Chondrocyte (in vitro differentiated cells): ENCODE measurements at regions not wholly inside any gene's neighbourhood (a gene's known extent, or its start where the extent isn't known, plus 50 kb on each side); places are given as distances from the start of the nearest gene placed in this dataset.

Experiments
- DNase-seq: peaks from one replicate; pipeline ENCODE4 v3.0.0; 2021; ENCODE audit warnings: mixed read lengths, low spot score
- H3K27ac Mint-ChIP-seq: one replicate; pipeline ENCODE4 v1.8.0; 2021; ENCODE audit warnings: mild to moderate bottlenecking, moderate library complexity, mixed read lengths; ENCODE audit not compliant: unreplicated experiment
- H3K27me3 Mint-ChIP-seq: 2 replicates; pipeline ENCODE4 v1.8.0; 2021; ENCODE audit warnings: low read depth, mixed read lengths
- H3K36me3 Mint-ChIP-seq: 2 replicates; pipeline ENCODE4 v1.8.0; 2021; ENCODE audit warnings: low read depth, mixed read lengths
- H3K4me1 Mint-ChIP-seq: 2 replicates; pipeline ENCODE4 v1.8.0; 2021; ENCODE audit warnings: low read depth, mild to moderate bottlenecking, mixed read lengths
- H3K4me3 Mint-ChIP-seq: one replicate; pipeline ENCODE4 v1.8.0; 2021; ENCODE audit warnings: mild to moderate bottlenecking, moderate library complexity, mixed read lengths; ENCODE audit not compliant: unreplicated experiment
- H3K9me3 Mint-ChIP-seq: 2 replicates; pipeline ENCODE4 v1.8.0; 2021; ENCODE audit warnings: low read depth, mixed read lengths
- TF ChIP-seq, protein P1 (sequence below): fragments of 200-600 bp; sonication (generic); IDR thresholded peaks from 2 replicates; pipeline ENCODE4 v1.5.0; 2021; ENCODE audit warnings: antibody characterized with exemption, mild to moderate bottlenecking, moderate library complexity

- DNase-seq = no peak
- TF ChIP-seq, protein P1, sequence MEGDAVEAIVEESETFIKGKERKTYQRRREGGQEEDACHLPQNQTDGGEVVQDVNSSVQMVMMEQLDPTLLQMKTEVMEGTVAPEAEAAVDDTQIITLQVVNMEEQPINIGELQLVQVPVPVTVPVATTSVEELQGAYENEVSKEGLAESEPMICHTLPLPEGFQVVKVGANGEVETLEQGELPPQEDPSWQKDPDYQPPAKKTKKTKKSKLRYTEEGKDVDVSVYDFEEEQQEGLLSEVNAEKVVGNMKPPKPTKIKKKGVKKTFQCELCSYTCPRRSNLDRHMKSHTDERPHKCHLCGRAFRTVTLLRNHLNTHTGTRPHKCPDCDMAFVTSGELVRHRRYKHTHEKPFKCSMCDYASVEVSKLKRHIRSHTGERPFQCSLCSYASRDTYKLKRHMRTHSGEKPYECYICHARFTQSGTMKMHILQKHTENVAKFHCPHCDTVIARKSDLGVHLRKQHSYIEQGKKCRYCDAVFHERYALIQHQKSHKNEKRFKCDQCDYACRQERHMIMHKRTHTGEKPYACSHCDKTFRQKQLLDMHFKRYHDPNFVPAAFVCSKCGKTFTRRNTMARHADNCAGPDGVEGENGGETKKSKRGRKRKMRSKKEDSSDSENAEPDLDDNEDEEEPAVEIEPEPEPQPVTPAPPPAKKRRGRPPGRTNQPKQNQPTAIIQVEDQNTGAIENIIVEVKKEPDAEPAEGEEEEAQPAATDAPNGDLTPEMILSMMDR = no peak
- peaks cover 1% of the 10 kb centered on the region for H3K9me3 Mint-ChIP-seq
- H3K4me3 Mint-ChIP-seq = no peak overlapping the region
- no peak overlapping the region for H3K27ac Mint-ChIP-seq
- H3K27me3 Mint-ChIP-seq = peaks cover 39% of the 10 kb centered on the region
- H3K36me3 Mint-ChIP-seq = no peaks in the 10 kb centered on the region
- H3K4me1 Mint-ChIP-seq = peaks cover 6% of the 10 kb centered on the region
Observed at GRCh38 chr2:176598351-176598750, 329.1 kb downstream of the MTX2 start.

GRCh38 chr2:176599796-176600485, 330.7 kb downstream of the MTX2 start:
- no peaks in the 10 kb centered on the region for H3K36me3 Mint-ChIP-seq
- H3K27me3 Mint-ChIP-seq = peaks cover 32% of the 10 kb centered on the region
- no peak overlapping the region for H3K27ac Mint-ChIP-seq
- peaks cover 6% of the 10 kb centered on the region for H3K4me1 Mint-ChIP-seq
- TF ChIP-seq, protein P1 = no peak
- no peak overlapping the region for H3K4me3 Mint-ChIP-seq
- DNase-seq = no peak
- no peaks in the 10 kb centered on the region for H3K9me3 Mint-ChIP-seq

GRCh38 chr2:176601066-176601465, 331.8 kb downstream of the MTX2 start:
- Mint-ChIP-seq H3K9me3 (no peaks in the 10 kb centered on the region), H3K27ac (no peak overlapping the region), H3K36me3 (no peaks in the 10 kb centered on the region), H3K4me1 (peaks cover 1% of the 10 kb centered on the region), H3K27me3 (peaks cover 33% of the 10 kb centered on the region), H3K4me3 (no peak overlapping the region)
- TF ChIP-seq, protein P1 = no peak
- no peak for DNase-seq

DNA sequence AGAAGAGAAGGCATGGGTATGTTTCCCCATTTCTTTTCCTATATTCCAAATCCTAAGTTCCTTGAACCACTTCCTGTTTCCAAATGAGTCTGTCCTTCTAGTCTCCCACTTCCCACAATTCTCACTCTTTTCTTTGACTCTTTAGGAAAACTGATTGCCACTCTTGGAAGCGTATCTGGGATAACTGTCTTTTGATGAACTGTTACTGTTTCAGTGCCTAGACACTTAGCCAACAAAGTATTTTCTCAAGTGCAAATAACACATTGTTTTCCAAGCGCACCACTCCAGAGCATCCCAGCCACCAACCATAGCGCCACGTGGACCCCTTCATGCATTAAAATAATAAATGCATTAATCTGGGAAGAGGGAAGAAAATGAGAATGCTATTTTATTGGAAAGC, 342.8 kb downstream of the MTX2 start:
- no peaks in the 10 kb centered on the region for H3K9me3 Mint-ChIP-seq
- no peaks in the 10 kb centered on the region for H3K36me3 Mint-ChIP-seq
- no peaks in the 10 kb centered on the region for H3K4me1 Mint-ChIP-seq
- no peak overlapping the region for H3K27ac Mint-ChIP-seq
- TF ChIP-seq, protein P1 = no peak
- no peak for DNase-seq
- H3K4me3 Mint-ChIP-seq = no peak overlapping the region
- H3K27me3 Mint-ChIP-seq = peaks cover 27% of the 10 kb centered on the region

GRCh38 chr2:176612736-176613135, 343.5 kb downstream of the MTX2 start:
- Mint-ChIP-seq H3K27me3 (peaks cover 25% of the 10 kb centered on the region), H3K9me3 (no peaks in the 10 kb centered on the region), H3K4me3 (no peak overlapping the region), H3K36me3 (no peaks in the 10 kb centered on the region), H3K4me1 (no peaks in the 10 kb centered on the region), H3K27ac (no peak overlapping the region)
- no peak for DNase-seq
- TF ChIP-seq, protein P1 = no peak
